NCI-H526 treated with DMSO at 0.1 percent for 48 hours (cell line): ENCODE measurements at regions not wholly inside any gene's neighbourhood (a gene's known extent, or its start where the extent isn't known, plus 50 kb on each side); places are given as distances from the start of the nearest gene placed in this dataset.

Experiments used
- DNase-seq: peaks from one replicate; lab custom pipeline; 2025; lab: John Stamatoyannopoulos, UW

DNA sequence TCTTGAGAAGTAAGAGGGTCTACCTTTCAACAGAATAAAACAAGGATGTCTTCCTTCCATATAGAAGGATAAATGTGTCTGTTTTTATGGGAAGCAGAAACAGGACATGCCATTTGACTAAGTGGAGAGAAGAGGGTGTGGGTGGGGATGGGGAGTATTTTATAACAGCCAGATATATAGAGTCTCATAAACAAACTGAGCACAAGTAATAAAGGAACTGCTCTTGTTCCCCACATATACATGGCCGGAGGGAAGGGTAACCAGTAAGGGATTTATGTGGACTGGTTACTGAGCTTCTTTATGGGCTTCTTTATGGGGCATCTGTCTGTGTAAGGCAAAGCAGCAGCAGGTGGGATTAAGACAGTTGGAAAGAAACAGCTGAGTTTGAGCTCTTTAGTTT, 558.1 kb downstream of the REEP3 start:
- no peak for DNase-seq

GRCh38 chr10:64080071-64080470, 558.9 kb downstream of the REEP3 start:
- DNase-seq: no peak

GRCh38 chr10:64081947-64082482, 560.8 kb downstream of the REEP3 start:
- DNase-seq: no peak

- DNase-seq: no peak
Measured at GRCh38 chr10:64086083-64086767, 565.0 kb downstream of the REEP3 start.

DNA sequence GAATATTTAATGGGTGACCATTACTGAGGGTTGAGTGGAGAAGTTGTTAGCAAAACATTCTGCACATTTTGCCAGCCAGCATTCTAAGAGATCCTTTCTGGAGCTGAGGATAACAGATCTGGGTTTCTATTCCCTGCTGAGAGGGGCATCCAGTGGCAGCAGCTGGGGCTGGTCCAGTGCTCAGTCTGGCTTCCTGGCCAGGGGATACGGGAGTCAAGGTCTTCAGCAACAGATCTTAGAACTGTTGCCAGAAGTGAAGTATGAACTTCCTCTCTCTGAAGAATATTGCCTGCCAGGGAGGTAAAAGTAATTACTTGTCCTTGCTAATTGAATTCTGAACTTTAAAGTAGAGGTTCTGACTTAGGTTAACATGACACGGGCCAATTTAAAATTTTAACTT, 568.4 kb downstream of the REEP3 start:
- no peak for DNase-seq

DNA sequence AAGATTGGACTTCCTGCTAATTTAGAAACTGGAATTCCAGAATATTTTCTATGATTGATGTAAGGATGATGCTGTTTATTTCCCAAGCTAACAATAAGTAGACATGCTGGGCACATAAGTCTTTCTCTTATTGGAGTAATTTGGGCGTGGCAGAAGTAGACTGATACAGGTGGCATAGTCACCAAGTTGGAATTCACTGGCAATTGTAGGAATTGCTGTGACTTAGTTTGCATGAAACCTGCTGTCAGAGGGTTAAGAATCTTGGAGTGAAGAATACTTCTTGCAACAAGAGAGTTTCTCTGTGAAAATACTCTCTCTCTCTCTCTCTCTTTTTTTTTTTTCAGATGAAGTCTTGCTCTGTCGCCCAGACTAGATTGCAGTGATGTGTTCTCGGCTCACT, 569.7 kb downstream of the REEP3 start:
- DNase-seq: no peak

- no peak for DNase-seq
Measured at GRCh38 chr10:64091897-64092296, 570.7 kb downstream of the REEP3 start.

DNA sequence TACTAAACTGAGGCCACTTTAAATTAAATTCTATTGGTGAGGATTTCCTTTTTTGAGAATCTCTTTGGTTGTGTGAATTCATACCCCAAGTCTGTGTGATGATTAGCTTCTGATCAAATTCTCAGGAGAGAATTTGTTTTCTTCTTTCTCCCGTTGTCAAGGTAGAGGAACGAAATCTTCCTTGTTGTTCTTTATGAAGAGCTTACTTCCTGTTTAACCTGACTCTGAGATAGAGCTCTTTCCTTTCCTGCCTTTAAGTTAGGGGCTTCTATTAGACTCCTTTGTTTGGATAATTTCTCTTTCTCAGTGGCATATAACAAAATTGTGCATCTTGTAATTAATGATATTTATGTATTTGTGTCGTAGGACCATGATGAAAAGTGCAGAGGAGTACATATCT, 572.1 kb downstream of the REEP3 start:
- DNase-seq: no peak

DNA sequence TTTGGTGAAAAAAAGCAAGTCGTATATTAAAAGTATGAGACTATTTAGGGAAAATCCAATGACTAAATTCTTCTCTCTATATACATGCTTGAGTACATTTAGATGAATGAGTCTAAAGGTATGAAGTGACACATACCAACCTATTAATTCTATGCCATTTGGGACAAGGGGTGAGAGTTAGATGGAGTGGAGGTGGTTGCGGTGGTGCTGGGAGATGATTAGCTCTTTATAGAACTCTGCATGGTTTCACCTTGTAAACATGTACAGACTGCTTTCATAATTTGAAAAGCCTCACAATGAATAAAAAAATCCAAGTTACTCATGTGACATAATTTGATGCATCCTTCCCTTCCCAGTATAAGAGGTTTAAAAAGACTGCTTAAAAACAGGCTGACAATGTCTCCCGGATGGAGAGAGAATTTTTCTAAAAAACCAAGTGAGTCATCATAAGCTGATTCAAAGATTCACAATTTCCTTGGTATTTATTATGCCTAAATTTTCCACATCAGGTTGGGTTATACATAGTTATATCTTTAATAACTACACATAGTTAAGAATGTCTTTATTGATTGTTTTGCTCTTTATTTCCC, 572.8 kb downstream of the REEP3 start:
- DNase-seq: no peak

DNA sequence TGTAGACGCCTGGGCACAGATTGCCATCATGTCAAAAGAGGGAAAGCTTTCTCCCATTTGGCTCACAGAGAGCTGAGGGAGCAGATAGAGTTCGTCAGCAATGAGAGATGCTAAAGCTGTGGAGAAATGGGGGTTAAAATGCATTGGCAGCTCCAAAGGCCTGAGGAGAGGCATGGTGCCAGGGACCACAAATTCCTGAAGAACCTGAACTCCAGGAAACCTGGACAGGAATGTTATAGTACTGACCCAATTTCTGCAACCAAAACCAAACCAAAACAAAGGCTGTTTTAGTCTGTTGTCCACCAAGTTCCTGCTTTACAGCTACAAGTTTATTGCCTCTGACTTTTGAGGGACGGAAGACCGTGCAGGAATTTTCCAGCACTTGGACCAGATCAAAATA, 575.7 kb downstream of the REEP3 start:
- no peak for DNase-seq

DNA sequence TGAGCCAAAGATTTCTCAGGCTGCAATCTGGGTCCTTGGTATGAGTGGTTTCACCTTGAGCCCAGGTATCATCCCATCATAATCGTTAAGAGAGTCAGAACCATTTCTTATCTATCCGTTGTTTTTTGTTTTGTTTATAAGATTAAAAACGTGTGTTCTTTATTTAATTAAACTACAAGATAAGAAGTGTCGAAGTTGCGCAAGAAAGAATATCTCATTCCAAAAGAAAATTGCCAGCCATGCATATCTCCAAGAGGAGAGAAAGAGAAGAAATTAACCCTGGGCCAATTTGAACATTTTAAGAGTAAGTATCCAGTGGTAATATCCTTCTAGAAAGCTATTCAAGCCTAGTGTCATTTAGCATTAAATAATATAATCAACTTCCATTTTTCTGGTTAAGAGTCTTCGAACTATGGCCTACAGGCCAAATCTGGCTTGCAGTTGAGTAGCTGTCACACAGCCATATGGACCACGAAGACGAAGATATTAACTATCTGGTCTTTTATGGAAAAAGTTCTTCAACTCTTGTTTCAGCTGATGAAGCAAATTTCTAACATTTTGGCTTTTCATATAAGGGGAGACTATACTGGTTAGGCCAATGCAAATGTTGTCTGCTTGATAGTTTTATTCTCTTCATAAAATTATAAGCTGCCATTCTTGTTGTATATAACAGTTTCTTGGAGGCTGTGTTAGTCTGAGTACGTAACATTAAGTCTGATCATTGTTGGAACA, 576.4 kb downstream of the REEP3 start:
- no peak for DNase-seq

- no peak for DNase-seq
Measured at GRCh38 chr10:64098994-64099393, 577.8 kb downstream of the REEP3 start.

DNA sequence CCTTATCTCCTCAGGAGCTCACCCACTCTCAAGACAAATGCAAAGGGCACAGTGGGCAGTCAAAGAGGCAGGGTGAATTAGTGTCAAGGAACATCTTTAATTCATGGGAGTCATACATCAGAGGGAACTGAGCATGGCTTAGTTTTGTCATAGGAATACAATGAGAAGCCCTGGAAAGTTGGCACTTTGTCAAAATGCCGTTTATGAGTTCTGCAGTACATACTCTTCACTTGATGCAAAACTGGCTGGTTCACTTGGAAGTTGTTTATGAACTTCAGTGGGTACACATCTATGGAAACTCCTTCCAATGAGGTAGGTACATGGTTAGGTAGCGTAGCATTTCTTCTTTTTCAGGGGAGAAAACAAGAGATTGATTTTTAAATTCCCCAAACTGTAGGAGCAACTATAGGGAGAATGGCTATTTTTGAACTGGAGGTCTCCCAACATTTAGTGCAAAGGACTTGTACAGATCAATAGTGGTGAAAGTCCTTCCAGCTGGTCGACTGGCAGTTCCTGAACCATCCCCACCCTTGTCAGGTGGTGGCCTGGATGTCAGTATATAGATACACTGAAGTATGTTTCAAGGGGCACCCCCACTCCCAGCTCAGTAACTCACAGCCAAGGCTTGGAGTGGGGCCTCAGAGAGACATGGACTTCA, 580.5 kb downstream of the REEP3 start:
- no peak for DNase-seq

GRCh38 chr10:64102264-64102633, 581.0 kb downstream of the REEP3 start:
- no peak for DNase-seq

DNA sequence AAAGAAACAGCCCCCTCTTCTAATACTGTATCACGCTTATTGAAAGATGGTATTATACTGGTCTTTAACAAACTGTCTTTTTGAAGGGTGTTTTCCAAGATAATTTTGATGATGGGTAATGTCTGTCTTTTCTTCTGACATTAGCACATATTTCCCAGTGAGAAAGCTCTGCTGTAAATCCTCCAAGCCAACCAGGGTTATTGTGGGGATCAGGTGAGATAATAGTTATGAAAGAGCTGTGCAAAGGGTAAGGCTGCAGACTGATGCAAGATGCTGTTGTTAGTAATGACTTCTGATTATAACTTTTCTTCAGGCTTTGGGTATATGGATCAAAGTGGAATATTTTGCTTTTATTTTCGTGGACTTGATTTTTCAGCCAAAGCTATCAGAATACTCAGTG, 581.7 kb downstream of the REEP3 start:
- no peak for DNase-seq

DNA sequence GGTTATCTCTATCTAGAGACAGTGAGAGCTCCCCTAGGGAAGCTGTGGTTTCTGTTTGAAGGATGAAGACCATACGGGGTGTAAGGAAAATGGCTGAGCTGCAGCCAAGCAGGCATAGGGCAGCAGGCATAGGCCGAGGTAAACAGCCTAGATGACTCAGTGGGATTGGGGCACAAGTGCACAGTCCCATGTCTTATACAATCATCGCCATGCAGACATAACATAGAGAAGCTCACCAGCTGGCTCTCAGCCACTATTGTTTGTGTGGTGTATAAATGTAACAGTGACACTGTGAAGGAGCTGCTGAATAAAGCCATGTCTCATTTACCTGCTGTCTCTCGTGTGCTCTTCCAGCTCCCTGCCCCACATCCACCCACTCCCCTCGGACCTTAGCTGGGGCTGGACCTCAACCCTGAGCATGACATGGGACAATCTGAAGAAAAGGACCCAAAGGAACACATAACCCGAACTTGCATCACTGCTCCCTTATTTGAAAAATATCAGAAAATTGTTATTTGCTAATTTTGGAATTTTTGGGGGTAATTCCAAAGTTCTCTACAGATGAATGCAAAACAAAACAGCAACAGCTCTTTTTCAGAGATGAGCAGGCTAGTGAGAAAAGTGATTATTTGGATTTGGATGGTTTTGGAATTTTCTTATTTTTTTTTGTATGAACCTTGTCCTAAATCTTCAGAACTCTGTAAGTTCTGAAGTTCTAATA, 582.7 kb downstream of the REEP3 start:
- no peak for DNase-seq

GRCh38 chr10:64109926-64110495, 588.8 kb downstream of the REEP3 start:
- no peak for DNase-seq

- DNase-seq: no peak
Measured at GRCh38 chr10:64112701-64113355, 591.6 kb downstream of the REEP3 start.

DNA sequence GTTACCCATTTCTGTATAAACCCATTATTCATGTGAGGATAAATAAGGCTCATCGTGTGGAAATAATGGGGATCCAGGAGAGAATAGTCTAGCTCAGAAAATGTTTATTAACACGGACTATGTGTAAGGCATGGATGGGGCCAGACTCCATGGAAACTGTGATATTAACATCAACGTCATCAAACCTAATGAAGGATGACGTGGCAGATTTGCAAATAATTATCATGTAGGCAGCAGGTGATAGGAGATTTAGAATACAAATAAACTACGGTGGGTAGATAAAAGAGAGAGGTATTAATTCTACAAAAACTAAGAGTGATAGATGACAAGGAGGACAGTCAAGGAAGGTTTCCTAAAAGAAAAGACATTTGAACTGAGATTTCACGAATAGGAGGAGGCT, 592.2 kb downstream of the REEP3 start:
- DNase-seq: no peak

- no peak for DNase-seq
Measured at GRCh38 chr10:64113792-64114191, 592.6 kb downstream of the REEP3 start.

DNA sequence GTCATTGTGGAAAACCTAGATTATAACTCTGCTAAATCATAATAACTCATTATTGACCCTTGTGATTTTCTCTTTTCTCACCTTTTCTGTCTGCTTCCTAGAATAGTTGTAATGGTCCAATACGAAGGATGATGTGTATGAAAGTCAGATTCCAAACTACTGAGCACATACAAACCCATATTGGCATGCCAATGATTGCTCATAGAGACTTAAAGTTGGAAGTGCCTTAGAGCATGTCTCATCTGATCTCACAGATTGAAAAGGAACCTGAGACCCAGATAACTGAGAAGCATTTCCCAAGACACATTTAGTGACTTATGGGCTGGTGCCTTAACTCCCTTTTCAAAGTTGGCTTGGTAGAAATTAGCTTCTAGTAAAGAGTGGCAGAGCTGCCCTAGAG, 594.3 kb downstream of the REEP3 start:
- no peak for DNase-seq
